ENCODE measurements at regions not wholly inside any gene's neighbourhood (a gene's known extent, or its start where the extent isn't known, plus 50 kb on each side); places are given as distances from the start of the nearest gene placed in this dataset.

DNA sequence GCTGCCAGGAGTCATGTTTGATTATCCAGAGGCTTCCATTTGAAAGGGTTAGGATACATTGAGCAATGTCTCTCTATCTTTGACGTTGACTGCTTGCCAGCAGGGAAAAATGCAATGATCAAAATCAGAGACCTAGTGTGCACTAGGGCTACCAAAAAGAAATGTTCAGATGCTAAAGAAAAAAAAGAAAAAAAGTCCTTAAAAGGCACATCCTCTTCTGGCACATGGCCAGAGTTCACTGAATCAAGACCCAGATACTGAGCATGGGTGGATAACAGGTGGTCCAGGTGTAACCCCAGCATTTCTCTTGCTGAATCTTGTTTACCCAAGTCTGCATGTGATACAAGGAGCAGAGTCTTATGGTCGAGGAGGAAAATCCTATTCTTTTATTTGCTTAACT lies 899.3 kb downstream of the SORCS3 start:
- no peak for TF ChIP-seq CREB1 (IDR thresholded peaks at IDR 0.05)
- TF ChIP-seq POLR2A (IDR thresholded peaks at IDR 0.05; ENCODE audit: control extremely low read depth in 1 of 2, low read depth in 2 of 2, low read length in 2 of 2) = no peak
